SK-N-SH (cell line): ENCODE measurements at regions not wholly inside any gene's neighbourhood (a gene's known extent, or its start where the extent isn't known, plus 50 kb on each side); places are given as distances from the start of the nearest gene placed in this dataset.

Experiments
- CTCF ChIA-PET: fragments of 300-600, 350-600 bp; formaldehyde crosslinking; extraction: SDS; loops from one replicate; lab custom pipeline; 2021; lab: Yijun Ruan, JAX
- POLR2A ChIA-PET: fragments of 350-600 bp; sonication (Branson Sonifier 250); formaldehyde crosslinking; extraction: SDS; loops from one replicate; lab custom pipeline; 2020; ENCODE audit warnings: antibody characterized with exemption, inconsistent platforms; lab: Yijun Ruan, JAX
- DNase-seq: peaks from one replicate; pipeline ENCODE4 v3.0.0; 2012
- H2AFZ ChIP-seq: fragments of 200-600 bp; sonication (generic); 2 replicates; pipeline ENCODE4 v1.8.1; 2016; ENCODE audit warnings: antibody characterized with exemption, mild to moderate bottlenecking, low read depth
- H3F3A ChIP-seq: fragments of 200-600 bp; sonication (generic); replicated peaks from 2 replicates; pipeline ENCODE3; 2016; ENCODE audit warnings: antibody characterized with exemption, mild to moderate bottlenecking; ENCODE audit not compliant: insufficient read depth
- H3K27ac ChIP-seq, 2 experiments: fragments of 200-500 bp in 1 of 2; fragments of 200-600 bp in 1 of 2; sonication (Bioruptor generic) in 1 of 2; sonication (generic), shearing (Covaris generic) in 1 of 2; 2 replicates each; pipeline versions ENCODE4 v1.5.1 to v1.6.1; 2014 to 2016; ENCODE audit warnings: low read depth in 2 of 2, inconsistent platforms in 1 of 2, low read length in 1 of 2, mild to moderate bottlenecking in 1 of 2, mixed read lengths in 1 of 2
- H3K27me3 ChIP-seq: fragments of 200-600 bp; sonication (generic), shearing (Covaris generic); 2 replicates; pipeline ENCODE4 v1.6.1; 2016; ENCODE audit warnings: mixed run types; ENCODE audit not compliant: insufficient read depth
- H3K36me3 ChIP-seq, 2 experiments: fragments of 200-500 bp in 1 of 2; fragments of 200-600 bp in 1 of 2; sonication (Bioruptor generic) in 1 of 2; sonication (generic) in 1 of 2; replicated peaks in 1 of 2; 2 replicates each; pipeline versions ENCODE3 to v1.5.1; 2014 to 2016; ENCODE audit warnings: low read length in 1 of 2, mild to moderate bottlenecking in 1 of 2; ENCODE audit not compliant: insufficient read depth in 2 of 2, control insufficient read depth in 1 of 2
- H3K4me1 ChIP-seq, 2 experiments: fragments of 200-500 bp in 1 of 2; fragments of 200-600 bp in 1 of 2; sonication (Bioruptor generic) in 1 of 2; sonication (generic), shearing (Covaris generic) in 1 of 2; 2 replicates each; pipeline versions ENCODE4 v1.5.1 to v1.6.1; 2014 to 2016; ENCODE audit warnings: low read depth in 1 of 2, low read length in 1 of 2, mixed run types in 1 of 2; ENCODE audit not compliant: insufficient read depth in 2 of 2, control insufficient read depth in 1 of 2
- H3K4me2 ChIP-seq: fragments of 200-600 bp; sonication (generic), shearing (Covaris generic); 2 replicates; pipeline ENCODE4 v1.6.1; 2017; ENCODE audit warnings: mixed run types
- H3K4me3 ChIP-seq, 2 experiments: fragments of 200-500 bp in 1 of 2; fragments of 200-600 bp in 1 of 2; sonication (Bioruptor generic) in 1 of 2; sonication (generic), shearing (Covaris generic) in 1 of 2; 2 replicates each; pipeline versions ENCODE4 v1.5.1 to v1.8.1; 2014 to 2016; ENCODE audit warnings: low read depth in 2 of 2, inconsistent platforms in 1 of 2, low read length in 1 of 2, mild to moderate bottlenecking in 1 of 2, mixed read lengths in 1 of 2, moderate library complexity in 1 of 2
- H3K79me2 ChIP-seq: fragments of 200-600 bp; sonication (generic); 2 replicates; pipeline ENCODE4 v1.8.1; 2017; ENCODE audit warnings: mild to moderate bottlenecking; ENCODE audit not compliant: insufficient read depth
- H3K9ac ChIP-seq: fragments of 200-600 bp; sonication (generic); 2 replicates; pipeline ENCODE4 v1.6.1; 2017; ENCODE audit warnings: mixed run types
- H3K9me2 ChIP-seq: fragments of 200-600 bp; sonication (generic); 2 replicates; pipeline ENCODE4 v1.6.1; 2017; ENCODE audit warnings: mixed run types
- H3K9me3 ChIP-seq: fragments of 200-600 bp; sonication (generic); 2 replicates; pipeline ENCODE4 v1.6.1; 2017; ENCODE audit warnings: mixed run types, mild to moderate bottlenecking, moderate library complexity
- H4K20me1 ChIP-seq: fragments of 200-600 bp; sonication (generic); 2 replicates; pipeline ENCODE4 v1.6.1; 2017; ENCODE audit warnings: mild to moderate bottlenecking, mixed run types; ENCODE audit not compliant: insufficient read depth
- CTCF ChIP-seq: fragments of 200-600 bp; sonication (generic); IDR thresholded peaks from 2 replicates; pipeline ENCODE4 v1.6.1; 2017; ENCODE audit warnings: antibody characterized with exemption, mild to moderate bottlenecking, moderate library complexity
- ELF1 ChIP-seq: IDR thresholded peaks from 2 replicates; pipeline ENCODE4 v1.4.0; 2012
- EZH2phosphoT487 ChIP-seq: fragments of 200-600 bp; sonication (generic); IDR thresholded peaks from 2 replicates; pipeline ENCODE4 v1.6.1; 2017; ENCODE audit warnings: low read depth, mixed run types, mild to moderate bottlenecking, antibody characterized with exemption, moderate library complexity, borderline replicate concordance
- GABPA ChIP-seq: IDR thresholded peaks from 2 replicates; pipeline ENCODE4 v1.4.0; 2012; ENCODE audit warnings: low read depth, mild to moderate bottlenecking
- GATA2 ChIP-seq: sonication (generic); formaldehyde crosslinking; IDR thresholded peaks from 2 replicates; pipeline ENCODE4 v1.5.0; 2020; ENCODE audit warnings: mild to moderate bottlenecking, missing genetic modification reagents
- MAX ChIP-seq: IDR thresholded peaks from 2 replicates; pipeline ENCODE4 v1.4.0; 2012; ENCODE audit warnings: low read depth
- MXI1 ChIP-seq: IDR thresholded peaks from 2 replicates; pipeline ENCODE4 v1.6.1; 2012; ENCODE audit warnings: mild to moderate bottlenecking, low read depth, low read length, improper control_type of control experiment
- RCOR1 ChIP-seq: fragments of 150-350 bp; IDR thresholded peaks from 2 replicates; pipeline ENCODE4 v1.6.1; 2017; ENCODE audit warnings: antibody characterized with exemption, low read length
- SIN3A ChIP-seq: IDR thresholded peaks from 2 replicates; pipeline ENCODE4 v1.6.1; 2012; ENCODE audit warnings: low read depth, mild to moderate bottlenecking, low read length, moderate library complexity, borderline replicate concordance
- SMC3 ChIP-seq: IDR thresholded peaks from 2 replicates; pipeline ENCODE4 v1.6.1; 2012; ENCODE audit warnings: low read depth, low read length, improper control_type of control experiment
- TEAD4 ChIP-seq: IDR thresholded peaks from 2 replicates; pipeline ENCODE4 v1.4.0; 2012; ENCODE audit warnings: mild to moderate bottlenecking, borderline replicate concordance; ENCODE audit not compliant: insufficient read depth
- USF1 ChIP-seq: IDR thresholded peaks from 2 replicates; pipeline ENCODE4 v1.4.0; 2012; ENCODE audit warnings: low read depth, borderline replicate concordance
- USF2 ChIP-seq: fragments of 150-350 bp; IDR thresholded peaks from 2 replicates; pipeline ENCODE4 v1.6.1; 2017; ENCODE audit warnings: antibody characterized with exemption, low read length, low read depth, borderline replicate concordance
- WGBS: methylation state at CpG from one replicate; pipeline ENCODE4 v1.1.6; 2017; ENCODE audit warnings: low lambda C conversion rate; 5-methylcytosine and 5-hydroxymethylcytosine counted together

- Histone ChIP-seq H3K9me2 (no peaks in the 10 kb centered on the region), H4K20me1 (no peaks in the 10 kb centered on the region), H3K79me2 (no peaks in the 10 kb centered on the region), H3K36me3 (no peaks in the 10 kb centered on the region), H3K9ac (no peak overlapping the region), H3K27ac (no peak overlapping the region), H3F3A (no peaks in the 10 kb centered on the region), H3K4me1 (no peaks in the 10 kb centered on the region), H3K4me3 (no peak overlapping the region), H3K27me3 (no peaks in the 10 kb centered on the region), H2AFZ (no peak overlapping the region), H3K9me3 (no peaks in the 10 kb centered on the region), H3K4me2 (no peak overlapping the region)
- no peak for DNase-seq
- 38% methylated on average over 1 of the region's 1 CpG for whole genome bisulfite sequencing
- CTCF ChIA-PET: interaction anchor here (0.7 kb wide), 1 partner anchor 11 kb away, joined by 3 read pairs; no protein-coding TSS in a partner anchor
- POLR2A ChIA-PET: no interaction called here
- TF ChIP-seq RCOR1 (no peak), CTCF (0 out of 2 replicates have a peak, but pooled peaks have one; percentile 17)
Observed at GRCh38 chr3:150312018-150312657, 96.0 kb upstream of the TSC22D2 start.

- H3F3A ChIP-seq: no peaks in the 10 kb centered on the region
- H3K9ac ChIP-seq: no peak overlapping the region
- H3K9me2 ChIP-seq: no peaks in the 10 kb centered on the region
- H2AFZ ChIP-seq: no peak overlapping the region
- WGBS: 41% methylated on average over 1 of the region's 1 CpG
- H3K36me3 ChIP-seq: no peaks in the 10 kb centered on the region
- no peaks in the 10 kb centered on the region for H3K79me2 ChIP-seq
- H4K20me1 ChIP-seq: no peaks in the 10 kb centered on the region
- no peaks in the 10 kb centered on the region for H3K27me3 ChIP-seq
- ChIA-PET POLR2A (no interaction called here), CTCF (interaction anchor here (0.7 kb wide), 1 partner anchor 184 kb away, joined by 3 read pairs; no protein-coding TSS in a partner anchor)
- H3K4me2 ChIP-seq: no peak overlapping the region
- no peak overlapping the region for H3K4me3 ChIP-seq
- H3K4me1 ChIP-seq: no peaks in the 10 kb centered on the region
- no peak for TF ChIP-seq SIN3A
- TF ChIP-seq GATA2 (CRISPR knock-in tag): no peak
- no peak for TF ChIP-seq MXI1
- TF ChIP-seq MAX: no peak
- TF ChIP-seq EZH2phosphoT487: no peak
- TF ChIP-seq GABPA: no peak
- no peak for TF ChIP-seq TEAD4
- TF ChIP-seq RCOR1: no peak
- TF ChIP-seq USF2: no peak
- TF ChIP-seq SMC3: no peak
- no peak for TF ChIP-seq ELF1
- TF ChIP-seq USF1: no peak
- H3K27ac ChIP-seq: no peak overlapping the region
- H3K9me3 ChIP-seq: no peaks in the 10 kb centered on the region
- no peak for DNase-seq
Observed at GRCh38 chr3:150311156-150311555, 96.9 kb upstream of the TSC22D2 start.
